Stimulated activated CD4-positive, alpha-beta T cell treated with anti-CD3 and anti-CD28 coated beads, Interleukin-1b, Interleukin-23, amount 100 ng/mL, for 4 hours (primary cell): ENCODE measurements at regions not wholly inside any gene's neighbourhood (a gene's known extent, or its start where the extent isn't known, plus 50 kb on each side); places are given as distances from the start of the nearest gene placed in this dataset.

Experiments
- DNase-seq, 2 donors: peaks; one replicate each; pipeline ENCODE4 v3.0.0-alpha.2; 2020; ENCODE audit warnings: low read depth in 2 of 2

GRCh38 chr15:95281470-95281869 lies 1049.0 kb upstream of the NR2F2 start:
- no peak for DNase-seq

GRCh38 chr15:95284492-95284891 lies 1046.0 kb upstream of the NR2F2 start:
- no peak for DNase-seq

- DNase-seq: no peak
Observed at GRCh38 chr15:95284933-95285421, 1045.5 kb upstream of the NR2F2 start.

DNA sequence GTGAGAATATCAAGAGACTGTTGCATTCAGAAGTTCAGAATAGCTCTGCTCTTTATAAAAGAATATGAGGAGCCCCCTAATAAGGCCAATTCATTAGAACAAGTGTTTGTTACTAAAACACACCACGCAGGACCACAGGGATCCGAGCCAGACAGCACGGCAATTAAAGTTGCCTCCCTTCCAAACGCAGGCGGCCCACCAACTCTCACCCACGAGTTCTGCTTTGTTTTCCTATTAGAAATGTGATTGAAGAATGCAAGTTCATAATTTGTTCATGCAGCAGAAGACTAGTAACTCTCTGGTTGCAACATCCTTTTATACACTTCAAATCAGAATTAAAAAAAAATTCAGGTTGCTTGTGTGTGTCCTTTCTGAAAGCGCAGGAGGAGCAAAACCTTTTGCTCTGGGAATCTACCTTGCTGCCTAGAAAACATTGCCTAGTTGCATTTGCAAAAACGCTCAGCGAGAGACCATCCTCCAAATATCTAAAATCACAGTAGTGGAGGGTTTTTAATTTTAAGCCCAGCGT lies 1044.1 kb upstream of the NR2F2 start:
- no peak for DNase-seq

- no peak for DNase-seq
Observed at GRCh38 chr15:95287720-95288103, 1042.8 kb upstream of the NR2F2 start.

DNA sequence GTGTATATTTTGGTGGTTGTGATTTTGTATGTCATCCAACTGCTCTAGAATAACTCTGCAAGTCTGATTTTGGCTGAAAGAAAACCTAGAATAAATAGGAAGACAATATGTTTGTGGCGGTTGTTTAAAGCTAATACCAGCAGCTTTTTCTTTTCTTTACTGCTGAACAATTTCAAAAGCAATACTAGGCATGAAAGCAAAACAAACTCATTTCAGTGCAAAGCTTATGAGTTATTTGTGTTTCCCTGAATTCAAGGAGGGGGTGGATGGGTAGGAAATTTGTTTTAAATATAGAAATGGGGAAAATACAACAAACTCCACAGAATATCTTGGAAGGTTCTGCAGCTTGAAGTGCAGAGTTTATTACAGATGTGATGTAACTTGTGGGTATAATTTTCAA lies 1041.9 kb upstream of the NR2F2 start:
- no peak for DNase-seq

- DNase-seq: no peak
Observed at GRCh38 chr15:95290176-95290974, 1040.1 kb upstream of the NR2F2 start.

- DNase-seq: no peak
Observed at GRCh38 chr15:95291898-95292472, 1038.5 kb upstream of the NR2F2 start.

DNA sequence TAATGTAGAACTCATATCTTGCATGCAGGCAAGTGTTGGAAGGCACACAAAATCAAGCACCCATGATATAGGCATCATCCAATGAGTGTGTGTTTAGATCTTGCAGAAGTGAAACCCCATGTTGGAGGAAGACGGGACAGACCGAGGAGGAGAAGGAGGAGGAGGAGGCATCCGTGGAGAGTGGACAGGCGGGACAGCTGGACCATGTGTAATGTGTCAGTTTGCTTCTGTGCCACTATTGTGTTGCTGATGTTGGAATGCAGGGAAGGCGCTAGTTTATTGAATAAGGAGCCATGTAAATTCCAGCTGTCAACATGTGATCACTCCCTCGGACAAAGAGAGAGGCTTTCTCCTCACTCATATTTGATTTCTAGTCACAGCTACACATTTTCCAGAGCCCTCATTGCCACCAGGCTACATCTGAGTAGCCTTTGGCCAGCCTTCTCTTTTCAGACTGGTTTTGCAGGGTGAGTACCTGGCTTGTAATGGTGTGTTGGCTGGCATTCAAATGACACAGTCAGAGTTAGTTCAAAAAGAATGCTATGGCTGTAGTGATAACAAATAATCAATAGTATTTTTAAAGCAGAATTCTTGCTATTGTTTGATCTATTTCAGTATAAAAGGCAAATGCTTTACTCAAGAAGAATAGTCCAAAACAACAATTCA lies 1037.6 kb upstream of the NR2F2 start:
- DNase-seq: no peak

DNA sequence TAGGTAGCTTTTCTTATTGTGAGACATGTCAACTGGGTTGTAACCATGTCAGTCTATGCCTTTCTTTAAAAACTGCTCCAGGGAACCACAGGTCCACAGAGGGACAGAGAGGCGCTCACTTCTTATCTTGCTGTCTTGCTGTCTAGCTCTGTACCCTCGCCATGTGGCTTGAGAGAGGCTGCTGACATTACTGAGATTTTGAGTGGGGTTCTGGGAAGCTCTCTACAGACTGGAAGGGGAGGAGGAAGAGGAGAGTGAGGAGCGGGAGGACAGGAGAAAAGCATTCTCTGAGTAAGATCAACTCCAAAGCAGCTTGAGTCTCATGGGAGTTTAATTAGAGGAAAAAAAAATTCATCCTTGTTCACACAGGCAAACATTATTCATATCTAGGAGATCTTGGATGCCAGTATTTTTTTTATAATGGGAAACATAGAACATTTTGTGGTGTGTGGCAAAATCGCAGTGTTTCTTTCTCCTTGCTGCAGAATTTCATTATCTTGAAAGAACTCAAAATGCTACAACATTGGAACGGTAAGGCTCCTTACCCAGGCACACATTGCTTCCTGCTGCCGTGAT lies 1037.0 kb upstream of the NR2F2 start:
- DNase-seq: no peak

DNA sequence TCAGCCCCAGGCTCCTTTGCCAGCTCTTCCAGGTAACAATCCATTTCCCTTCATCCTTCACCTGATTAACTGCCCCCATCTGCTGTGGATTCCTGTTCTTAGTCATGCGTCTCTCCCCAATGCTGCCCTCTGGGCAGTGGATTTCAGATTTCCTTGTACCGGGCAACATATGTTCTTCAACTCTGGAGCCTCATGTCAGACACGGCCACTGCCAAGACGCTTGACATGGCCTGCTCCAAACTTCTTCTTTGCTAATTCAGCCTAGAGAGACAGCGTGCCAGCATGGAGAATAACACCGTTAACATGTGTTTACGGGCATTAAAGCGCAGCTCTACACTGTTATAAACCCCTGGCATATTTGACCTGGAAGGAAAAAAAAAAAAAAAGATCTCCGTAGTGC lies 1035.1 kb upstream of the NR2F2 start:
- DNase-seq: no peak

DNA sequence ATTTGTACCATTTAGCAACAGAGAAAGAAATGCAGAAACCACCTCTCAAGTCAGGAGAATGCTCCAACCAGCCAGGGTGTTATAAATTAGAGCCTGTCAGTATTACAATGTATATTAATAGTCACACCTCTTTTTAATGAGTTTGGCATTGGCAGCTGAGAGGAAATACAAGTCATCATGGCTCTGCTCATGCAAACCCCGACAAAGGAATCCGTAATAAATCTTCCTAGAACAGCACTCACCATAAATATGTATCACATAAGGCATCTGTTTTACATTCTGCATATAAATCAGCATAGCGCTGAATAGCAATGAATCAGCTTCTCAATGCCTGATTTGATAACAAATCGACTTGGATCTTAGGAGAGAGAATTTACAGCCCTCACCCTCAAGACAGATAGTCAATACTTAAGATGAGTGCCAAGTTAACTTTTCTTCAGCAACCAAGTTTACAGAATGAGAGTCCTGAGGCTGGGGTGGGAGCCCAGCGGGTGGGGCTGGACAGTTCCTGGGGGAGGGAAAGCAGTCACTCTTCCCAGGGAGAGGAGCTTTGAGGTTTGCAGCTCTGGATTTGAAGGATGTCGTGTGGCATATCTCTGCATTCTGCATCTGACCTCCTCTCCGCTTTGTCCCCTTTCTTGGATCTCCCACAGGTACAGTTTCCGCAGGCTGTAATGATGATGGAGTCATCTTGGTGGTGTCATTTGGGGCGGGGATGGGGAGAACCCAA lies 1034.4 kb upstream of the NR2F2 start:
- no peak for DNase-seq

GRCh38 chr15:95296643-95297042 lies 1033.9 kb upstream of the NR2F2 start:
- DNase-seq: no peak

- DNase-seq: no peak
Observed at GRCh38 chr15:95298729-95299128, 1031.8 kb upstream of the NR2F2 start.

DNA sequence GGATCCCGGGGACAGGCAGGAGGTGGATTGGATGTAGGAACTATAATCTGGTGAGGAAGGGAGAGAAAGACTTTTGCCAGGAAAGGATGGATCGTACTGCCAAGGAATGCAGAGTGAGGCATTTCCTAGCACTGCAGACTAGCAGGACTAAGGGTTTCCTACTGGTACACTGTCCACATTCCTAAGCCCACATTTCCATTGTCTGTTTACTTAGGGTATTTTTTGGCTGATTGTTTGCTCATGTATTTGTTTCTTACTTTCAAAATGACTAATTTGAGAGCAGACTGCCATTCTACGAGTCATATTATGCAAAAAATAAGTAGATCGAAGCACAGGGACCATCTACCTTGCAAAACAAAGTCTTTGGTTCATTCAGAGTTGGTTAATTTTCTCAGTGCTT lies 1029.5 kb upstream of the NR2F2 start:
- DNase-seq: no peak

DNA sequence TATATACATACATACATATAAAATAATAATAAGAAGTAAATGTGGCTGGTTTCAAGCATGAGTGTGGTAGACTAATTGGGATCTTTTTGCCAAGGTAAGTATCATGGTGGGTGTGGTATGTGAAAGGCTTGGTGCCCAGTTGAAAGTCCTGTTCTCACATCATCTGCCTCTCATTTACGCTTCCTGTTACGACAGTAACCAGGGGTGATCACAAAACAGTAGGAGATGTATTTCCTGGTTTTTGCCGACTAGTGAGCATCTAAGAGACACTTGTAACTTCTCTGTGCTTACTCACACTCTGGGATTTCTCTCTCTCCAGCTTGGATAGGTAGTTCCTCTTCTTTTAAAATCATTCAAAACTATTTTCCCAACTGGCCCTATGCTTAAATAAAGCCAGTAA lies 1028.3 kb upstream of the NR2F2 start:
- DNase-seq: no peak

GRCh38 chr15:95302809-95303208 lies 1027.7 kb upstream of the NR2F2 start:
- DNase-seq: no peak

DNA sequence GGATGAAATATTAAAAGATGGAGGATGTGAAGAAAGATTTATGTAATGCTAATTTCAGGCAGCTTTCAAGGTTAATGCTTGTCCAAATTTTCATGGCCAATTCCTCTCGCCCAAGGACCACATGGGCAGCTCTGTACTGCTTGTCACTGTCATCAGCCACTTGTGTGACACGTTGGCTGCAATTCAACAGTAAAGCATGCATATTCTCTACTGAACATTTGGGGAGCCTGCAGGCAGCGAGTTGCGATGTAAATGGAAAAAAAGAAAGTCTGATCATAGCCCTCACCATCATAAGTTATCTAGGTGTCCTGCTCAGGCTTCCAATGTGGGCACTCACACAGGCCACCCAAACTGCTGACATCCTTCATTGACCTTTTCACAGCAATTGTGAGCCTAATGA lies 1026.8 kb upstream of the NR2F2 start:
- no peak for DNase-seq

DNA sequence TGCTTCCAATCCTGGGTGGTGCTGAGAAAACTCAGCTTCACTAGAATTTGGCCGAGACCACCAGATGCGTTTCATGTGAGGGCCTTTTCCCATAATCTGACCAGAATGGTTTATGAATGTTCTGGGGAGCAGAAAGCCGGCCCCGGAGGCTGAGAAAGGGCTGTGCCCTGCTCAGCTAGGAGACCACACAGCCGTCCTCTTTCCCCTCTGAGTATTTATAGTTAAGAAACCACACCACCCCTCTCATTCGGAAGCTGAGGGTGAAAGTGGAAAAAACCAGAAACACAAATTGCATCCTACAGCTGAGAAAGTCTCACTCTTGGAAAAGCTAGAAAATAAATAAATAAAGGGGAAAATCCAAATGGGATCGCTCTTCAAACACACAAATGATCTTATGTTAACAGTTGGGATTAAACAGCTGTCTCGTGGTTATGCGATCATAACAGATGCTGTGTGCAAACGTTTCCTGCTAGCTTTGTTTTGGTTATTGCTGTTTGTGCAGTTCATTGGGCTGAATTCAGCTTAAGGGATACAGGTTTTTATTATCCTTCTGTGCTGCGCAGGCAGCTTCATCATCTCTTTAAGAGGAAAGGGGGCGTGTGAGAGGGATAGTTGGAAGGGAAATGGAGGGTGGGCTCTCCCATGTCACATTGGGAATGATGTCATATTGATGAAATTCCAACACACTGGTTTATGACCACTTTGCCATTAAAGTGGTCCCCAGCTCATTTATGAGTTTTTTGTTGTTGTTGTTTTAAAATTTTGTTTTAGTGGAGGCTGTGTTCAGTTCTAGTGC lies 1026.2 kb upstream of the NR2F2 start:
- DNase-seq: no peak

- no peak for DNase-seq
Observed at GRCh38 chr15:95304947-95305400, 1025.5 kb upstream of the NR2F2 start.

DNA sequence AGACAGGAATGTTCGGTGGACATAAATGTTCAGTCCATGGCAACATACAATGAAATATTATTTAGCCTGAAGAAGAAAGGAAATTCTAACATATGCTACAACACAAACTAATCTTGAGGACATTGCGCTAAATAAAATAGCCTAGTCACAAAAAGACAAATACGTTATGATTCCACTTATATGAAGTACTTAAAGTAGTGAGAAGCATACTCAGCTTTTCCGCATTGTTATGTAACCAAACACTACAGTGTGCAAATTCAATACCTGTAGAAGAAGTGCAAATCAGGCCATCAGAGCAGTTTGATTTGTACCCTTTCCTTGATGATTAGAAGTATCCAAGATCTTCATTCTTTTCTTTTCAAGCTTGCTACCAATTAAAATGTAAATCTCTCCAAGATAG lies 1023.4 kb upstream of the NR2F2 start:
- no peak for DNase-seq
